GM23338 (cell line): ENCODE measurements at regions not wholly inside any gene's neighbourhood (a gene's known extent, or its start where the extent isn't known, plus 50 kb on each side); places are given as distances from the start of the nearest gene placed in this dataset.

ENCODE experiments used
- POLR2AphosphoS5 ChIP-seq: IDR thresholded peaks from 2 replicates; pipeline ENCODE4 v1.6.1; 2016; ENCODE audit warnings: antibody characterized with exemption, low read depth
- TF ChIP-seq, protein P1 (sequence below), 2 experiments: fragments of 200-600 bp in 1 of 2; sonication (generic) in 1 of 2; conservative IDR thresholded peaks; 2 replicates each; pipeline versions ENCODE4 v1.5.1 to v1.6.1; 2016 to 2017; ENCODE audit warnings: antibody characterized with exemption in 2 of 2, low read depth in 2 of 2, mild to moderate bottlenecking in 2 of 2, moderate library complexity in 1 of 2

DNA sequence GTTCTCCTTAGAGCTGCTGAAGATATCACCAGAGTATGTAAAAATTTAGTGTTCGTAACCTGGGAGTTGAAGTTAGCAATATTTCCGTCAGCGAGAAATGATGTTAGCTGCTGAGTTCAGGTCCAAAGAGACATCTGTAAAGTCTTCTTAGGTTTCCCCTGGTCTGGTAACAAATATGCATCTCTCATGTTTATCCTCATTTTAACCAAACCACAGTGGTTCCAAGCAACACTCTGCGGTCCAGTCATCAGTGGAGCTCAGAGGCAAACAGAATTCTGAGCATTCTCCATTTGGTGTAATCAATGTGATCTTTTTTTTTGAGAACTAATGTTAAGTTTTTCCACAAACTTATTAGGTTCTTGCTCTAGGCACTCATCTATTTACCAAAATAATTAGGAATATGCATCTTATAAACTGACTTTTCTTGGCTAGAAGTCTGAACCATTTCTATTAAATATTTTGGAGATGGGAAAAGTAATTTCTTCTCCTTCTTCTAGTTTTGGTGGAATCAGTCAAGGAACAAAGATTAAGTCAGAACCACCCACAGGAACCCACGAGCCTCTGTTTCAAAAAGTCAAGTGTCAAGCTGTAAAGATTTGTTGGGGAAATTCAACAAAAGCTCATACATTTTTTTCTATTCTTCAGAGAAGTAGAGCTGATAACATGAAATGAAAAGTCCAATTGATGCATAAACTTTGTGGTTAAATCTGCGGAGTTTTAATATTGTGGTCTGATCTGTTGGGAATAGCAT, 64.7 kb downstream of the IFNG start:
- TF ChIP-seq, protein P1, sequence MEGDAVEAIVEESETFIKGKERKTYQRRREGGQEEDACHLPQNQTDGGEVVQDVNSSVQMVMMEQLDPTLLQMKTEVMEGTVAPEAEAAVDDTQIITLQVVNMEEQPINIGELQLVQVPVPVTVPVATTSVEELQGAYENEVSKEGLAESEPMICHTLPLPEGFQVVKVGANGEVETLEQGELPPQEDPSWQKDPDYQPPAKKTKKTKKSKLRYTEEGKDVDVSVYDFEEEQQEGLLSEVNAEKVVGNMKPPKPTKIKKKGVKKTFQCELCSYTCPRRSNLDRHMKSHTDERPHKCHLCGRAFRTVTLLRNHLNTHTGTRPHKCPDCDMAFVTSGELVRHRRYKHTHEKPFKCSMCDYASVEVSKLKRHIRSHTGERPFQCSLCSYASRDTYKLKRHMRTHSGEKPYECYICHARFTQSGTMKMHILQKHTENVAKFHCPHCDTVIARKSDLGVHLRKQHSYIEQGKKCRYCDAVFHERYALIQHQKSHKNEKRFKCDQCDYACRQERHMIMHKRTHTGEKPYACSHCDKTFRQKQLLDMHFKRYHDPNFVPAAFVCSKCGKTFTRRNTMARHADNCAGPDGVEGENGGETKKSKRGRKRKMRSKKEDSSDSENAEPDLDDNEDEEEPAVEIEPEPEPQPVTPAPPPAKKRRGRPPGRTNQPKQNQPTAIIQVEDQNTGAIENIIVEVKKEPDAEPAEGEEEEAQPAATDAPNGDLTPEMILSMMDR (conservative IDR thresholded peaks at IDR 0.05; ENCODE audit: low read depth in 2 of 2): no peak
- no peak for TF ChIP-seq POLR2AphosphoS5
